Upper lobe of left lung (tissue), 6 donors: ENCODE measurements at regions not wholly inside any gene's neighbourhood (a gene's known extent, or its start where the extent isn't known, plus 50 kb on each side); places are given as distances from the start of the nearest gene placed in this dataset.
"Not testable (repeated sequence)": the region's sequence is repeated elsewhere in the genome, so short reads cannot be mapped to it uniquely, and the experiment has no call there.

Experiments used
- ATAC-seq, 2 donors: fragments of 200-7000 bp; cut with Tn5 transposase; one replicate each; pipeline ENCODE4 v1.9.1; 2022; ENCODE audit warnings: mild to moderate bottlenecking in 2 of 2, moderate library complexity in 2 of 2; ENCODE audit not compliant: low FRiP score in 2 of 2
- DNase-seq, 2 donors: peaks; one replicate each; pipeline ENCODE4 v3.0.0-alpha.2; 2019 to 2020
- H3K27ac ChIP-seq, 4 donors: fragments of 200-600 bp; sonication (generic); one replicate each; pipeline ENCODE4 v1.5.1; 2016 to 2019
- H3K27me3 ChIP-seq, 4 donors: fragments of 200-600 bp; sonication (generic); one replicate each; pipeline ENCODE4 v1.5.1; 2017 to 2019
- H3K36me3 ChIP-seq, 4 donors: fragments of 200-600 bp; sonication (generic); one replicate each; pipeline ENCODE4 v1.5.1; 2016 to 2019
- H3K4me1 ChIP-seq, 4 donors: fragments of 200-600 bp; sonication (generic); one replicate each; pipeline ENCODE4 v1.5.1; 2018 to 2019
- H3K4me3 ChIP-seq, 4 donors: fragments of 200-600 bp; sonication (generic); one replicate each; pipeline ENCODE4 v1.5.1; 2017 to 2019; ENCODE audit warnings: mild to moderate bottlenecking in 2 of 4, moderate library complexity in 1 of 4
- H3K9me3 ChIP-seq, 4 donors: fragments of 200-600 bp; sonication (generic); one replicate each; pipeline ENCODE4 v1.5.1; 2018 to 2019
- EP300 ChIP-seq, 4 donors: sonication (generic); formaldehyde crosslinking; IDR thresholded peaks; one replicate each; pipeline ENCODE4 v1.5.1; 2017; ENCODE audit warnings: antibody characterized with exemption in 4 of 4, control low read depth in 2 of 4
- POLR2A ChIP-seq, 4 donors: fragments of 450-650 bp; IDR thresholded peaks; one replicate each; pipeline ENCODE4 v1.5.1; 2016 to 2017; ENCODE audit warnings: antibody characterized with exemption in 4 of 4, mild to moderate bottlenecking in 2 of 4
- POLR2AphosphoS5 ChIP-seq, 2 donors: sonication (generic); formaldehyde crosslinking; IDR thresholded peaks; one replicate each; pipeline ENCODE4 v1.5.1; 2017; ENCODE audit warnings: antibody characterized with exemption in 2 of 2
- WGBS, 2 donors: methylation state at CpG; one replicate each; pipeline ENCODE4 v1.1.5; 2017 to 2018; 5-methylcytosine and 5-hydroxymethylcytosine counted together
- TF ChIP-seq, protein P1 (sequence below), 6 experiments: fragments of 450-650 bp in 4 of 6; fragments of 200-600 bp in 2 of 6; sonication (generic) in 2 of 6; IDR thresholded peaks; one replicate each; pipeline ENCODE4 v1.5.1; 2016 to 2019; ENCODE audit warnings: antibody characterized with exemption in 6 of 6
- donor health status: DM: no; HTN: no; CAD: no; lungs with moderate emphysema.
- donor health status: DM: no; HTN: yes; CAD: no; lungs with severe emphysema.

DNA sequence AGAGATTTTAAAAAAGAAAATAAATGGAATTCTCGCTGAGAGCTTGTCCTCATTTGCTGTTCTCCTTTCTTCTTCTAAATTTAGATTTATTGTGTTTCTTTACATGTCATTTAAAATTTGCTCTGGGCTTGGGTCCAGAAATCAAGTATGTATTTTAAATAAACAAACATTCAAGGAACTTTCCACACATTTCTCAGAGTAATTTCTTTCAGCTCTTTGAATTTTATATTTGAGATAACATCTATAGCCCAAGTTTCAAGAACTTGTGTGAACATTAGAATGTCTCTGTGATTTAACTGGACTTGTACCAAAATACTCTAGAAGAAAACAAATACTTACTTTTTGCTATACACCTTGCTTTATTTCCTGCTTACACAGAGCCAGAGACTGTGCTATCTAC is 192.3 kb downstream of the TMEM200A start:
- no peaks in the 10 kb centered on the region for H3K9me3 ChIP-seq
- WGBS, 2 donors = 48 to 58% methylated on average over 1 of the region's 1 CpG
- H3K4me3 ChIP-seq = no peak overlapping the region
- H3K27ac ChIP-seq = no peak overlapping the region
- H3K27me3 ChIP-seq = no peaks in the 10 kb centered on the region
- TF ChIP-seq, protein P1, sequence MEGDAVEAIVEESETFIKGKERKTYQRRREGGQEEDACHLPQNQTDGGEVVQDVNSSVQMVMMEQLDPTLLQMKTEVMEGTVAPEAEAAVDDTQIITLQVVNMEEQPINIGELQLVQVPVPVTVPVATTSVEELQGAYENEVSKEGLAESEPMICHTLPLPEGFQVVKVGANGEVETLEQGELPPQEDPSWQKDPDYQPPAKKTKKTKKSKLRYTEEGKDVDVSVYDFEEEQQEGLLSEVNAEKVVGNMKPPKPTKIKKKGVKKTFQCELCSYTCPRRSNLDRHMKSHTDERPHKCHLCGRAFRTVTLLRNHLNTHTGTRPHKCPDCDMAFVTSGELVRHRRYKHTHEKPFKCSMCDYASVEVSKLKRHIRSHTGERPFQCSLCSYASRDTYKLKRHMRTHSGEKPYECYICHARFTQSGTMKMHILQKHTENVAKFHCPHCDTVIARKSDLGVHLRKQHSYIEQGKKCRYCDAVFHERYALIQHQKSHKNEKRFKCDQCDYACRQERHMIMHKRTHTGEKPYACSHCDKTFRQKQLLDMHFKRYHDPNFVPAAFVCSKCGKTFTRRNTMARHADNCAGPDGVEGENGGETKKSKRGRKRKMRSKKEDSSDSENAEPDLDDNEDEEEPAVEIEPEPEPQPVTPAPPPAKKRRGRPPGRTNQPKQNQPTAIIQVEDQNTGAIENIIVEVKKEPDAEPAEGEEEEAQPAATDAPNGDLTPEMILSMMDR (IDR thresholded peaks at IDR 0.05) = no peak
- TF ChIP-seq EP300 (IDR thresholded peaks at IDR 0.05) (no peak), POLR2A (IDR thresholded peaks at IDR 0.05) (no peak)
- H3K36me3 ChIP-seq = no peaks in the 10 kb centered on the region
- DNase-seq (no peak), ATAC-seq (no peak)
- no peaks in the 10 kb centered on the region for H3K4me1 ChIP-seq

DNA sequence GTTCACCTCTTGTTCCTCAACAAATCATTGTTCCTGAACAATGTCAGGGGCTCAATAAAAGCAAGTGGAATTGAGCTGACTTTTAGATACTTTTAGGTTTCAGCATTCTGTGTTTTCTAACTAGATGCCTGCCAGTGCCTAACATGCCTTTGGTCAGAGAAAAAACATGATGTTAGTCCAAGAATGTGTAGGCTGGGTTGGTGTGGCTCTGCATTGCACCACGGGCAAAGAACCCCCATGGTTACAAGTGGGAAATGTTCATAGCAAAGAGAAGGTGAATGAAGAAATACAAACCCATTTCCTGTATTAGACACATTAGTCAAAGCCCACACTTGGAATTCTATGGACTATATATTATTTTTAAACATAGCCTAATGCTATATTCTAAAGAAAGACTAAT is 193.3 kb downstream of the TMEM200A start:
- Histone ChIP-seq H3K36me3 (no peaks in the 10 kb centered on the region), H3K4me1 (no peaks in the 10 kb centered on the region), H3K9me3 (no peaks in the 10 kb centered on the region), H3K27ac (no peak overlapping the region), H3K27me3 (no peaks in the 10 kb centered on the region), H3K4me3 (no peak overlapping the region)
- DNase-seq (no peak), ATAC-seq (no peak)
- WGBS, 2 donors = 50 to 63% methylated on average over 1 of the region's 1 CpG
- TF ChIP-seq POLR2AphosphoS5 (IDR thresholded peaks at IDR 0.05) (no peak), POLR2A (IDR thresholded peaks at IDR 0.05) (no peak), EP300 (IDR thresholded peaks at IDR 0.05) (no peak)
- TF ChIP-seq, protein P1 (IDR thresholded peaks at IDR 0.05) = no peak

DNA sequence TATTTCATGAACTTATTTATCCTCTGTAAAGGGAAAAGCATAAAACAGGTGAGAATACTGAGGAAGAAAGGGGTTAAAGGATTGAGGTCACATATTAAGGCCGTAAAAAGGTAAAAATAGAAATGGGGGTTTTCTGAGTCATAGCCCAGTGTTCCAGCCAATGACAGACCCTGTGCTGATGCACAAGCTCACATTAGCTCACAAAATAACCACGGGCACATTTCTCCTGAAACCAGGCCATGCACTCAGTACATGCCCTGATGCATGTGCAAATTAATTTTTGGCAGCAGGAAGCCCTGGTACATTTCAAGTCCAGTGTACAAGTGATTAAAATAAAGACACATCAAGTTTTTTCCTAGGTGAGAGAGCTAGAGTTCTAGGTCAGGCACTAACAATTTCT is 194.4 kb downstream of the TMEM200A start:
- no peaks in the 10 kb centered on the region for H3K9me3 ChIP-seq
- DNase-seq (no peak), ATAC-seq (no peak)
- no peaks in the 10 kb centered on the region for H3K4me1 ChIP-seq
- 78 to 89% methylated on average over 2 of the region's 2 CpGs for WGBS, 2 donors
- no peaks in the 10 kb centered on the region for H3K36me3 ChIP-seq
- H3K27ac ChIP-seq = no peak overlapping the region
- TF ChIP-seq POLR2A (IDR thresholded peaks at IDR 0.05) (no peak), EP300 (IDR thresholded peaks at IDR 0.05) (no peak), POLR2AphosphoS5 (IDR thresholded peaks at IDR 0.05) (no peak)
- TF ChIP-seq, protein P1 (IDR thresholded peaks at IDR 0.05) = no peak
- no peak overlapping the region for H3K4me3 ChIP-seq
- H3K27me3 ChIP-seq = no peaks in the 10 kb centered on the region

DNA sequence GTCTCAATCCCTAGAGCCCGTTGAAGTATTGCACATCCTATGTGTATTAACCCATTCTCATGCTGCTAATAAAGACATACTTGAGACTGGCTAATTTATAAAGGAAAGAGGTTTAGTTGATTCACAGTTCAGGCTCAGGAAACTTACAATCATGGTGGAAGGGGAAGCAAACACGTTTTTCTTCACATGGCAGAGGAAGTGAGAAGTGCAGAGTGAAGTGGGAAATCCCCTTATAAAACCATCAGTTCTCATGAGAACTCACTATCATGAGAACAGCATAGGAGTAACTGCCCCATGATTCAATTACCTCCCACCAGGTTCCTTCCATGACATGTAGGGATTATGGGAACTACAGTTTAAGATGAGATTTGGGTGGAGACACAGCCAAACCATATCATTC is 195.3 kb downstream of the TMEM200A start:
- not testable (repeated sequence) for H3K27ac ChIP-seq, H3K27me3 ChIP-seq, H3K36me3 ChIP-seq, ATAC-seq, DNase-seq, H3K4me3 ChIP-seq, H3K4me1 ChIP-seq, H3K9me3 ChIP-seq
- WGBS, 2 donors = 48 to 51% methylated on average over 2 of the region's 2 CpGs

DNA sequence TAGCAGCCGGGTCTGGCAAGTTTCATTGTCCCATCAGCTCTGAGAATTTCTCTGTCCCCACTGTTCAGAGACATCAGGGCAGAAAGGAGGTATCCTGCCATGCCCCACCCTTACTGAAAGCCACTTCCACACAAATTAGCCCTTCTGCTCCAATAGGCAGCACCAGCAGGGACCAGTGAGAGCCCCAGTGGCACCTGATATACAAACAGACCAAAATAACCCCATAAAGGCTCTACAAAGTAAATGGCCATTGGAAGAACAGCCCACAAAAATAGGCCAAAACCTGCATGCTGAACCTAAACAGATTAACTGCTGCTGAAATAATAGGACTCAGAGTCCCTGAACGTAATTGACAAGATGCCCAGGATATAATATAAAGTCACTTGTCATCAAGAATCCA is 199.9 kb downstream of the TMEM200A start:
- DNase-seq (no peak), ATAC-seq (no peak)
- no peak overlapping the region for H3K4me3 ChIP-seq
- no peak for TF ChIP-seq EP300 (IDR thresholded peaks at IDR 0.05)
- TF ChIP-seq POLR2AphosphoS5 (IDR thresholded peaks at IDR 0.05) = no peak
- no peak for TF ChIP-seq POLR2A (IDR thresholded peaks at IDR 0.05)
- TF ChIP-seq, protein P1 (IDR thresholded peaks at IDR 0.05) = no peak
- H3K9me3 ChIP-seq = no peaks in the 10 kb centered on the region
- 85 to 96% methylated on average over 2 of the region's 2 CpGs for WGBS, 2 donors
- no peaks in the 10 kb centered on the region for H3K4me1 ChIP-seq
- no peaks in the 10 kb centered on the region for H3K27me3 ChIP-seq
- H3K36me3 ChIP-seq = no peaks in the 10 kb centered on the region
- no peak overlapping the region for H3K27ac ChIP-seq
